LHCN-M2 (cell line): ENCODE measurements at regions not wholly inside any gene's neighbourhood (a gene's known extent, or its start where the extent isn't known, plus 50 kb on each side); places are given as distances from the start of the nearest gene placed in this dataset.

Experiments used
- DNase-seq: peaks from one replicate; pipeline ENCODE4 v3.0.0-alpha.2; 2012; ENCODE audit warnings: low read depth

GRCh38 chr15:61633951-61634350 is 404.8 kb upstream of the RORA start:
- DNase-seq, result no peak

GRCh38 chr15:61629269-61629668 is 400.2 kb upstream of the RORA start:
- no peak for DNase-seq

- no peak for DNase-seq
Measured at GRCh38 chr15:61624950-61625349, 395.8 kb upstream of the RORA start.

DNA sequence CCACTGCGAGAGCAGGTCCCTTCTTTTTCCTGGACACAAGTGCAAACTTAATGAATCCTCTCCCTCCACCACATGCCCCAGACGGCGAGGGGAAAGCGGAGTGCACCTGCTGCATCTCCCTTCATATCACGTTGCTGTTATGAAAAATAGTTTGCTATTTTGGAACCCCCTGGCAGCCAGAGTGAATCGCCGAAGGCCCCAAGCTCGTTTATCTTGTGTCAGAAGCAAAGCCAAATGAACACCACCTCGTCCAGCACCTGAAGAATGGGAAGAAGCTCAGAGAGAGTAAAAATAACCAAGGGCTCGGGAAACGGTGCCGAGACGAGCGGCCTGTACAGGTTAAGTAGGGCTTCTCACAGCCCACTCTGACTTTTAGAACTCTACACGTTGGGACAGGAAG is 394.6 kb upstream of the RORA start:
- DNase-seq, result no peak

DNA sequence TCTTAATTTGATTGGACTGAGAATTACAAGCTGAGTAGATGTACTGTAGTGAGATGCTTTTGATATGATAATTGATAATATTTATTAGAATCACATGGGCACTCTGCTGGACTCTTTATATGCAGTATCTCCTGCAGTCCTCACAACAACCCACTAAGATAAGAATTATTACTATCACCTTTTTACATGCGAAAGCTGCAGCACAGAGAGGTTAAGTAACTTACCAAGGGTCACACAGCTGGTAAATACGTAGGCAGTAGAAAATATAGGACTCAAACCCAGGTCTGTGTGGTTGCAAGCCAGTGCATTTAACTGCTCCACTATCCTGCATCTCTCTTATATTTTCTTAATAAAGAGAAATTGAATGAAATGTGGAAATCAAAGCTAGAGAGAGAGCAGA is 392.8 kb upstream of the RORA start:
- no peak for DNase-seq

GRCh38 chr15:61621146-61621545 is 392.0 kb upstream of the RORA start:
- DNase-seq, result no peak

GRCh38 chr15:61620151-61620550 is 391.0 kb upstream of the RORA start:
- no peak for DNase-seq

DNA sequence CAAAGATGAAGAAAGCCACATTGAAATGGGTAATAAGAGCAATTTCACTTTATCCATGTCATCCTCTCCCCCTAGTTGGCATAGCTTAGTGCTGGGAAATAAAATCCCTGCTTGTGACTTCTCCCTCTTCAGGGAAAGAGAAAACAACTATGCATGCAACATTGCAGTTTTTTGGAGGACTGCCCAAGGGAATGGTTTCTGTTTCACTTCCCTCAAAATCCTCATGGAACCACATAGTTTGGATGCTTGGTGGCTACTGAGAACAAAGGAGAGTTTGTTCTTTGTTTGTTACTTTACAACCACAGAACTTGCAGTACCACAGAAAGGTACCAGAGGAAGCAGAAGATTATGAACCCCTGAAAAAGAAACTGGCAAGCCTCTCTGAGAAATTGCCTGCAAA is 384.6 kb upstream of the RORA start:
- DNase-seq, result no peak

DNA sequence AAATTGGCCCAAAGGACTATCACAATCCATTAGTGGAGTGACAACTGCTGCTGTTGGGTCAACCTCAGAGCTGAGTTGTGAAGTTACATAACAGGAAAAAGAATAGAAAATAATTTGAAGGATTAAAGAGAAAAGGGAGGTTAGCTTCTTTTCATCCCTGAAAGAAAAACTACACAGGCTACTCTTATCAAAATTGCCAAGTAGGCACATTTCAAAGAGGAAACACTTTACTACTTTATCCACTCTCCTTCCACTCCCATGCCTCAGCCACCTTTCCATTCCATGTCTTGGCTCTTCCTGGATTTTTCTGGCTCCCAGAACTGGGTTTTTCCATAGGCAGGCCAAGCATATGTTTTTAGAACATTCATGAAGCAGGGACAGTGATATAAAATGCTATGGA is 384.0 kb upstream of the RORA start:
- DNase-seq, result no peak

DNA sequence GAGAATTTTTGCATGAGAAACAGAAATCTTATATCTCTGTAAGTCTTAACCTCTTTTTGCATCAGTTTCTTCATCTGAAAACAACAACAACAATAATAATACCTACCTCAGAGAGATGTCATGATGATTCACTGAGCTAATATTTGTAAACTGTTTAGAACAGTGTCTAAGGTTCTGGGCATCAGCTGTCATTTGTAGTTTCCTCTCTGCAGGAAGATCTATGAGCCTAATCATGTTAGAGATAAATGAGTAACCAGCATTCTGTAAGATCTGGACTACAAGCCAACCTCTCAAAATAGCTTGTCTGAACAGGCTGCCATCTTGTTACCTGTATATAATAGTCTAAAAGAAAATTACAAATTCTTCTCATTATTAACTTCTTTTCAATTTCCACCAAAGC is 383.0 kb upstream of the RORA start:
- DNase-seq, result no peak

DNA sequence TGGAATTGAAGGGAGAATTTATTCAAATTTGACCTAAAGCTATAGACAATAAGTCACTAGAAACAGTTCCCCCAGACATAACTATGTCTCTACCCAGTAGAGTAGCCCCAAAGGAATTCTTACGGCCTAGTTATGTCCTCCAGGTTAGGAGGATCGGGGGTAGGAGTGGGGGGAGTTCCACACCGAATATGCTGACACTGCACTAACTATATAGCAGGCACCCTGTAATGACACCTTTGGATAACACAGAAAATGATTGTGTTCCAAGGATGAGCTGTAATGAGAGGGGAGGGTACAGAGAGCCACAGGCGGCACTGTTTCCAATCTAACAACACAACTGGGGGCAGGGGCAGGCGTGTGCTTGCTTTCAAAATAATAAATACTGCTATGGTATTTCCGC is 376.2 kb upstream of the RORA start:
- no peak for DNase-seq

DNA sequence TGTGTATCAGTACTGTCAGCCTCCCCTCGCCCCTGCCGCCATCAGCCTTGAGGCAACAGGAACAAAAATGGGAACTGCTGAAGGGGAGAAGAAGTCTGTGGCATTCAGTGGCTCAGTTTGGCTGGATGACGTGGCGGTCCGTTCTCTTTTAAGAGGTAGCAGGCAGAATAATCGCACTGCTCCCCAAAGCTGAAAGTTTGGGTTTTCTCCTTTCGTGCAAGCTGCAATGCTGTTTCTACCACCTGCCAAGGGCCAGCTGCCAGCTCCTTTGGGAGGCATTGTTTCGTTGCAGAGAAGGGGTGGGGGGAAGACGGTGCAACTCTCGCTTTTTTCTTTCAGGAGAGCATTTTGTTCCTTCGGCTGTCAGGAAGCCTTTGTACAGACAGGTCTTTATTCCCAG is 369.6 kb upstream of the RORA start:
- DNase-seq, result no peak

DNA sequence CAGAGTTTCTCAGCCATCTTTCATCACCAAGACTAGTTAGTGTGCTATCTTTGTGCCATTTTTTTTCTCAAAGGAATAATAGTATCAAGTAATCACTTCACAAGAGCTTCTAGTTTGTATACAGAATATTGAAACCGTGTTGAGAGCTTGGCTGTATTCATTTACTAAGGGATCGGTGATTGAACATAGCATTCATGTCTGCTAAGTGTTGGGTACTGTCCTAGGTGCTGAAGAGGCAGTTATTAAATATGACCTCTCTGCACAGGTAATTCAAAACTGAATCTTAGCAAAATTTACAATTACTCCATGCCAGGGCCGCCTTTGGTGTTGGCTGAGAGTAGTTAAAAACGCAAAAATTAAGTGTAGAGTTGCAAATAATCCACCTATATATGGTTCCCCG is 355.3 kb upstream of the RORA start:
- DNase-seq, result peak; percentile 3

GRCh38 chr15:61582092-61582491 is 353.0 kb upstream of the RORA start:
- no peak for DNase-seq

- DNase-seq, result no peak
Measured at GRCh38 chr15:61575597-61575996, 346.5 kb upstream of the RORA start.

- no peak for DNase-seq
Measured at GRCh38 chr15:61571026-61571425, 341.9 kb upstream of the RORA start.

GRCh38 chr15:61564785-61565184 is 335.7 kb upstream of the RORA start:
- no peak for DNase-seq

DNA sequence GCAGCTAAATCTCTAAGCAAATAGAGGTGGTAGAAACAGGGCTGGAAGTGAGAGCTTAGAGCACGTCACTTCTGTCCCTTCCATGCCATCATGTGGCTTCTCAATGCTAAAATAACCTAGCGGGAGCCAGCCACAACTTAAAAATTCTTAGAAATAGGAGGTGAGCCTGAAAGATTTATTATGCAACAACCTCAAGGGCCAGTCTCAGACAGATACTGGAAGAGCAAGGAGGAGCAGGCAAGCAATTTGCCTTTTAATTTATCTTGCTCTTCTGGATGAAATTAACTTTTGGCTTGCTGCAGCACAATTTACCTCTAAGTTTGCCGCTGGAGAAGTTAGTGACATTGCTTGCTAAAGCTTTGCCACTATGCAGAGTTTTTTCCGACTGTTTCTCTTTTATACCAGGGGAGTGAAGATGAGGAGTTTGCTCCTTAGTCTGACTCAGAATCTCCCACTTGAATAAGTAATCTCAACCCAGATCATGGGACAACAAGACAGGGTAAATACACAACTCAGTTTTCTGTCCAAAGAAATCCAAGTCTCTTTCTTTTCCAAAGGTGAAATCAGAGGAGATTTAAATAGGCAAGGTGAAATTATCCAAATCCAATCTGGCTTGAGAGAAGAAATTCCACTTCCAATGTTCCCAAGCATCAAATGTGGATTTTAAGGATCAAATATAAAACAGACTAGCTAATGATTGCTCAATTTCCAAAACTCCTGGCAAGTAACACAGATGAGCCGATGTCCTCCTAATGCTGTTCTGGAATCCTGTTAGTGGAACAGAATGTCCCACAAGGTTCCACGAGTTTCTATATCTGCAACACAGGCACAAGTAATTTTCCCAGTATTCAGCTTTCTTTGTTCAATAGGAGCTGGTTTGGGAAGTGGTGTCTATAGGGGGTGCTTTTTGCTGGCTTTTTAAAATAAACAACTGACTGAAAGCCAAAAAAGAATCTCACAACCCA is 329.4 kb upstream of the RORA start:
- DNase-seq, result no peak

- DNase-seq, result peak; percentile 17
Measured at GRCh38 chr15:61556037-61556648, 327.0 kb upstream of the RORA start.

GRCh38 chr15:61549727-61550126 is 320.6 kb upstream of the RORA start:
- DNase-seq, result no peak

- DNase-seq, result no peak
Measured at GRCh38 chr15:61545763-61546162, 316.7 kb upstream of the RORA start.

- no peak for DNase-seq
Measured at GRCh38 chr15:61541516-61541915, 312.4 kb upstream of the RORA start.

GRCh38 chr15:61537337-61537736 is 308.2 kb upstream of the RORA start:
- DNase-seq, result no peak
